KMS-11 (cell line): ENCODE measurements at regions not wholly inside any gene's neighbourhood (a gene's known extent, or its start where the extent isn't known, plus 50 kb on each side); places are given as distances from the start of the nearest gene placed in this dataset.

ENCODE experiments used
- H2AFZ ChIP-seq: fragments of 200-600 bp; sonication (generic); 2 replicates; pipeline ENCODE4 v1.6.1; 2016; ENCODE audit warnings: antibody characterized with exemption, mixed run types, low read depth
- H3K27ac ChIP-seq: fragments of 200-600 bp; sonication (generic); 2 replicates; pipeline ENCODE4 v1.6.1; 2016; ENCODE audit warnings: mild to moderate bottlenecking, mixed run types
- H3K27me3 ChIP-seq: fragments of 200-600 bp; sonication (generic); 2 replicates; pipeline ENCODE4 v1.6.1; 2017; ENCODE audit warnings: mild to moderate bottlenecking, low read depth, mixed run types, moderate library complexity; ENCODE audit not compliant: insufficient read depth
- H3K36me3 ChIP-seq: fragments of 200-600 bp; sonication (generic); 2 replicates; pipeline ENCODE4 v1.6.1; 2017; ENCODE audit warnings: mild to moderate bottlenecking, mixed run types; ENCODE audit not compliant: insufficient read depth
- H3K4me1 ChIP-seq: fragments of 200-600 bp; sonication (generic); 2 replicates; pipeline ENCODE4 v1.6.1; 2016; ENCODE audit warnings: mild to moderate bottlenecking, low read depth, mixed run types; ENCODE audit not compliant: poor library complexity, severe bottlenecking
- H3K4me2 ChIP-seq: fragments of 200-600 bp; sonication (generic); 2 replicates; pipeline ENCODE4 v1.7.0; 2016; ENCODE audit warnings: mild to moderate bottlenecking, mixed run types
- H3K4me3 ChIP-seq: fragments of 200-600 bp; sonication (generic); IDR thresholded peaks from 2 replicates; pipeline ENCODE4 v1.6.1; 2017; ENCODE audit warnings: low read depth, low read length, mixed read lengths; ENCODE audit not compliant: insufficient read depth
- H3K79me2 ChIP-seq: fragments of 200-600 bp; sonication (generic); 2 replicates; pipeline ENCODE4 v1.6.1; 2016; ENCODE audit warnings: low read depth, mixed run types; ENCODE audit not compliant: insufficient read depth
- H3K9ac ChIP-seq: fragments of 200-600 bp; sonication (generic); 2 replicates; pipeline ENCODE4 v1.6.1; 2016; ENCODE audit warnings: mild to moderate bottlenecking, mixed run types
- H4K20me1 ChIP-seq: fragments of 200-600 bp; sonication (generic); 2 replicates; pipeline ENCODE4 v1.6.1; 2016; ENCODE audit warnings: mild to moderate bottlenecking, mixed run types; ENCODE audit not compliant: insufficient read depth
- TF ChIP-seq, protein P1 (sequence below): fragments of 200-600 bp; sonication (generic); conservative IDR thresholded peaks from 2 replicates; pipeline ENCODE4 v1.6.1; 2017; ENCODE audit warnings: low read depth, mild to moderate bottlenecking, antibody characterized with exemption, low read length, moderate library complexity, mixed read lengths

DNA sequence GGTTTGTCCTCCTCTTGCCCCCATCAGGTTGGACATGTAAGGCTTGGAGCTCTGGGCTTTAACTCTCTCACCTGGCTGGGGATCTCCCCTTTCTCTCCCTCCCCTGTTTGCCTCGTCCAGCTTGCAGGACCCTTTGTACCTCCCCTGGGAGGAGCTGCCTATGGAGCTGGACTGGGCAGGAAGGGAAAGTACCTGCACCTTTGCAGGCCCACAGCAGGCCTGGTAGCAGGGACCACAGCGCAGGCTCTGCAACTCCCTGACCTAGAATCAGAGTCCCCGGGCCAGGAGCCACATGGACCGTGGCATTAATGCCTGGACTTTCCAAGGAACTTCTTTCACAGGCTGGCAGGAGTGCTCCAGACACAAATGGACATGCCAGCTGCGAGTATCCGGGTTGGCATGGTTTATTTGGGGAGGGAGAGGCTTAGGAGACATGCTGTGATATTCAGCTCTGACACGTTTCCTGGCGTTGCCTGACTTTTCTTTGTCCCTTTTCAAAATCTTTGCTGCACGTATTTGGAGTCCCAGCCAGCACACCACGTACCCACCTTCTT, 268.5 kb upstream of the EXOC2 start:
- H3K4me1 ChIP-seq: no peaks in the 10 kb centered on the region
- H3K4me3 ChIP-seq: no peak overlapping the region
- no peak overlapping the region for H3K4me2 ChIP-seq
- H2AFZ ChIP-seq: no peak overlapping the region
- TF ChIP-seq, protein P1, sequence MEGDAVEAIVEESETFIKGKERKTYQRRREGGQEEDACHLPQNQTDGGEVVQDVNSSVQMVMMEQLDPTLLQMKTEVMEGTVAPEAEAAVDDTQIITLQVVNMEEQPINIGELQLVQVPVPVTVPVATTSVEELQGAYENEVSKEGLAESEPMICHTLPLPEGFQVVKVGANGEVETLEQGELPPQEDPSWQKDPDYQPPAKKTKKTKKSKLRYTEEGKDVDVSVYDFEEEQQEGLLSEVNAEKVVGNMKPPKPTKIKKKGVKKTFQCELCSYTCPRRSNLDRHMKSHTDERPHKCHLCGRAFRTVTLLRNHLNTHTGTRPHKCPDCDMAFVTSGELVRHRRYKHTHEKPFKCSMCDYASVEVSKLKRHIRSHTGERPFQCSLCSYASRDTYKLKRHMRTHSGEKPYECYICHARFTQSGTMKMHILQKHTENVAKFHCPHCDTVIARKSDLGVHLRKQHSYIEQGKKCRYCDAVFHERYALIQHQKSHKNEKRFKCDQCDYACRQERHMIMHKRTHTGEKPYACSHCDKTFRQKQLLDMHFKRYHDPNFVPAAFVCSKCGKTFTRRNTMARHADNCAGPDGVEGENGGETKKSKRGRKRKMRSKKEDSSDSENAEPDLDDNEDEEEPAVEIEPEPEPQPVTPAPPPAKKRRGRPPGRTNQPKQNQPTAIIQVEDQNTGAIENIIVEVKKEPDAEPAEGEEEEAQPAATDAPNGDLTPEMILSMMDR: no peak
- H3K79me2 ChIP-seq: no peaks in the 10 kb centered on the region
- no peaks in the 10 kb centered on the region for H3K36me3 ChIP-seq
- H3K27me3 ChIP-seq: no peaks in the 10 kb centered on the region
- H4K20me1 ChIP-seq: no peaks in the 10 kb centered on the region
- H3K9ac ChIP-seq: no peak overlapping the region
- no peak overlapping the region for H3K27ac ChIP-seq

- H3K4me2 ChIP-seq: no peak overlapping the region
- no peaks in the 10 kb centered on the region for H4K20me1 ChIP-seq
- no peaks in the 10 kb centered on the region for H3K4me1 ChIP-seq
- no peaks in the 10 kb centered on the region for H3K79me2 ChIP-seq
- H3K4me3 ChIP-seq: no peak overlapping the region
- H3K27me3 ChIP-seq: no peaks in the 10 kb centered on the region
- H3K36me3 ChIP-seq: no peaks in the 10 kb centered on the region
- TF ChIP-seq, protein P1: no peak
- H3K9ac ChIP-seq: no peak overlapping the region
- no peak overlapping the region for H3K27ac ChIP-seq
- no peak overlapping the region for H2AFZ ChIP-seq
These were observed 267.4 kb upstream of the EXOC2 start for GRCh38 chr6:960356-960755.

DNA sequence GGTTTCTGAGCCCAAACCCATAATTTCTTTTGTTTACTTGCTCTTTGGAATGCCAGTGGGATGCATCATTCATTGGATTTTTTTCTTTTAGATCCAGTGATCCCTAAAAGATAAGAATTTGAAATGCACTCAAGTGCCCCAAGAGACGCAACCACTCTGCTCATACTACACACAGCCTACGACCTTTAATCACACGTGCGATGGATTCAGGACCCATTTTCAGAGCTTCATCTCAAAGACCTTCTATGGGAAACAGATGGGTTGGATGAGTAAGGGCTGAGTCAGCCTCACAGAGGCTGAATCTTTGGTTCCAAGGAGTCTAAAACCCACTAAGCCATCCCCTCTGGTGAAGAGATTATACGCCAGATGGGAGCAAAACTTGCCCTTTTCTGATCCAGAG, 265.5 kb upstream of the EXOC2 start:
- Histone ChIP-seq H4K20me1 (no peaks in the 10 kb centered on the region), H3K36me3 (no peaks in the 10 kb centered on the region), H3K27me3 (no peaks in the 10 kb centered on the region), H3K27ac (no peak overlapping the region), H3K79me2 (no peaks in the 10 kb centered on the region), H3K4me1 (no peaks in the 10 kb centered on the region), H3K4me2 (no peak overlapping the region), H2AFZ (no peak overlapping the region), H3K9ac (no peak overlapping the region), H3K4me3 (no peak overlapping the region)
- TF ChIP-seq, protein P1: no peak

DNA sequence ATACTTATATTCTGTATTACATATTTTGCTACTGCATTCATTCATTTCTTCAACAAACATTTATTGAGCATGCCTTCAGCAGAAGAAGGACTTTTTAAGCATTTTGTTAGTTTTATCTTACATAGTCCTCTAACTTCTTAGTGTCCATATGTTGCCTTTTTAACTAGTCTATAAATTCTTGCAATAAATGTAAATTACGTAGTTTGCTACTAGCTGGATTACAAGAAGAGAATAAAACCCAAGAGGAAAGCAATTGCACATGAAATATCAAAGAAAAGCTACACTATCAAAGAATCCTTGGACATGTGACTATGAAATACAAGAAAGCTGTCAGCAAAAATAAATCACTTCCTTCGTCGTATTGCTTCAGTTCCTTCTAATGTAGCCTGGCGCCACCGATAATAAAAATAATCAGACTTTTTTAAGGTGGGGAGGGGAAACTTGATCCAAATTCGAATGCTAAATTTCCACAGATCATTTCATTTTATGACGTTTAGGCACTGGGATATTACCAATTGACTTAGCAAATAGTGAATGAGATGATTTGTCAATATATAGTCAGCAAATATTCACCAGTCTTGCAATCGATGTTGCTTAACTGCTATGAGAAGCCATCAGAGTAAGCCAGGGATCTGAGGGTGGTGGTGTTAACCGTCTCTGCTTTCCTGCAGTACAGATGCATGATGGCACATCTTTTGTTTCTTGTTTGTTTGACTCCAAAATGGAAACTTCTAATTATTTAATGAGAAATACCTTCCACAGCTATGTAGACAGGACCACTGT, 258.7 kb upstream of the EXOC2 start:
- H3K27ac ChIP-seq: no peak overlapping the region
- no peak overlapping the region for H3K4me3 ChIP-seq
- no peaks in the 10 kb centered on the region for H4K20me1 ChIP-seq
- no peaks in the 10 kb centered on the region for H3K36me3 ChIP-seq
- H3K9ac ChIP-seq: no peak overlapping the region
- TF ChIP-seq, protein P1: no peak
- H3K4me2 ChIP-seq: no peak overlapping the region
- no peaks in the 10 kb centered on the region for H3K27me3 ChIP-seq
- no peaks in the 10 kb centered on the region for H3K79me2 ChIP-seq
- H2AFZ ChIP-seq: no peak overlapping the region
- no peaks in the 10 kb centered on the region for H3K4me1 ChIP-seq
